ENCODE measurements at regions not wholly inside any gene's neighbourhood (a gene's known extent, or its start where the extent isn't known, plus 50 kb on each side); places are given as distances from the start of the nearest gene placed in this dataset.
"Not testable (repeated sequence)": the region's sequence is repeated elsewhere in the genome, so short reads cannot be mapped to it uniquely, and the experiment has no call there.

DNA sequence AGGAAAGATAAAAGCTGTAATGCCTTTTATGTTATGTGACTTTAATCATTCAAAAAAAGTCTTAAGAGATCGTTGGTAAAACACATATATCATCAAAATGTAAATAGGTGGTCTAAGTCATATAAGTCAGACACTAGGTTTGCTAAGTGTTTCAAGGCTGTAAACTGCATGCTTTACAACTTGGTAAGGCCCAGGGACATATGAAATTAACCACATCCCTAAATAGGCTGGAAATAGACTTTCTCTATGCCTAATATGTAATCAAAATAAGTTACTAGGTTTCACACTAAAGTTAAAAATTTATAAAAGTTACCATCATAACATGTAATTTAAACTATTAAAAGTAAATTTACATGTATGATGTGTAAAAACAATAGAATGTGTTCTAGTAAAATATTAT is 946.3 kb upstream of the LRATD1 start:
- H3K36me3 Mint-ChIP-seq (ENCODE audit: low read depth, unreplicated experiment): peaks cover 11% of the 10 kb centered on the region
- H3K27ac Mint-ChIP-seq (ENCODE audit: unreplicated experiment): no peak overlapping the region
- no peak for DNase-seq (ENCODE audit: low spot score)
- no peaks in the 10 kb centered on the region for H3K27me3 Mint-ChIP-seq (ENCODE audit: unreplicated experiment)
- no peak overlapping the region for H3K4me3 Mint-ChIP-seq (ENCODE audit: unreplicated experiment)
- peaks cover 9% of the 10 kb centered on the region for H3K9me3 Mint-ChIP-seq (ENCODE audit: unreplicated experiment)
- peaks cover 3% of the 10 kb centered on the region for H3K4me1 Mint-ChIP-seq (ENCODE audit: unreplicated experiment)
- TF ChIP-seq, protein P1, sequence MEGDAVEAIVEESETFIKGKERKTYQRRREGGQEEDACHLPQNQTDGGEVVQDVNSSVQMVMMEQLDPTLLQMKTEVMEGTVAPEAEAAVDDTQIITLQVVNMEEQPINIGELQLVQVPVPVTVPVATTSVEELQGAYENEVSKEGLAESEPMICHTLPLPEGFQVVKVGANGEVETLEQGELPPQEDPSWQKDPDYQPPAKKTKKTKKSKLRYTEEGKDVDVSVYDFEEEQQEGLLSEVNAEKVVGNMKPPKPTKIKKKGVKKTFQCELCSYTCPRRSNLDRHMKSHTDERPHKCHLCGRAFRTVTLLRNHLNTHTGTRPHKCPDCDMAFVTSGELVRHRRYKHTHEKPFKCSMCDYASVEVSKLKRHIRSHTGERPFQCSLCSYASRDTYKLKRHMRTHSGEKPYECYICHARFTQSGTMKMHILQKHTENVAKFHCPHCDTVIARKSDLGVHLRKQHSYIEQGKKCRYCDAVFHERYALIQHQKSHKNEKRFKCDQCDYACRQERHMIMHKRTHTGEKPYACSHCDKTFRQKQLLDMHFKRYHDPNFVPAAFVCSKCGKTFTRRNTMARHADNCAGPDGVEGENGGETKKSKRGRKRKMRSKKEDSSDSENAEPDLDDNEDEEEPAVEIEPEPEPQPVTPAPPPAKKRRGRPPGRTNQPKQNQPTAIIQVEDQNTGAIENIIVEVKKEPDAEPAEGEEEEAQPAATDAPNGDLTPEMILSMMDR (IDR thresholded peaks at IDR 0.05; ENCODE audit: unreplicated experiment): no peak

- H3K4me1 Mint-ChIP-seq (ENCODE audit: unreplicated experiment): no peaks in the 10 kb centered on the region
- no peak overlapping the region for H3K4me3 Mint-ChIP-seq (ENCODE audit: unreplicated experiment)
- H3K9me3 Mint-ChIP-seq (ENCODE audit: unreplicated experiment): no peaks in the 10 kb centered on the region
- no peak for DNase-seq (ENCODE audit: low spot score)
- H3K27me3 Mint-ChIP-seq (ENCODE audit: unreplicated experiment): no peaks in the 10 kb centered on the region
- H3K27ac Mint-ChIP-seq (ENCODE audit: unreplicated experiment): no peak overlapping the region
- TF ChIP-seq, protein P1 (IDR thresholded peaks at IDR 0.05; ENCODE audit: unreplicated experiment): no peak
- no peaks in the 10 kb centered on the region for H3K36me3 Mint-ChIP-seq (ENCODE audit: low read depth, unreplicated experiment)
These were observed 937.8 kb upstream of the LRATD1 start for GRCh38 chr2:13694673-13695072.

DNA sequence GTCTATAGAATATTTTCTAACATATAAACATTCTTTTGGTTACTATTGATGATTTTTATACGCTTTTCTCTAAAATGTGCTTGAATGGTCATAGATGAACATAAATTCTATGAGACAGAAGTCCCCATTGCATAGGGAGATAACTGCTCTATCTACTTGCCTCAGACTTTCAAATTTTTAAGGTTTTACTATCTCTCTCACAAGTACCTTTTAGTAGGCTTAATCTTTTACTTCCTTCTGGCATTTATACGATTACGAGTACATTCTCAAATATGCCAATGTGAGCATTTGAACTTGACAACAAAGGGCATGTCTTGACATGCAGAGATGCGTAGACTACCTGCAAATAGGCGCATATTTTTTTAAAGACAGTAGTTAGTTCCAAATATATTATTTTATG is 935.9 kb upstream of the LRATD1 start:
- H3K9me3 Mint-ChIP-seq (ENCODE audit: unreplicated experiment): no peaks in the 10 kb centered on the region
- H3K4me1 Mint-ChIP-seq (ENCODE audit: unreplicated experiment): no peaks in the 10 kb centered on the region
- no peaks in the 10 kb centered on the region for H3K36me3 Mint-ChIP-seq (ENCODE audit: low read depth, unreplicated experiment)
- no peak overlapping the region for H3K27ac Mint-ChIP-seq (ENCODE audit: unreplicated experiment)
- no peak for DNase-seq (ENCODE audit: low spot score)
- TF ChIP-seq, protein P1 (IDR thresholded peaks at IDR 0.05; ENCODE audit: unreplicated experiment): no peak
- no peak overlapping the region for H3K4me3 Mint-ChIP-seq (ENCODE audit: unreplicated experiment)
- no peaks in the 10 kb centered on the region for H3K27me3 Mint-ChIP-seq (ENCODE audit: unreplicated experiment)

- H3K4me1 Mint-ChIP-seq (ENCODE audit: unreplicated experiment): no peaks in the 10 kb centered on the region
- H3K36me3 Mint-ChIP-seq (ENCODE audit: low read depth, unreplicated experiment): no peaks in the 10 kb centered on the region
- H3K27me3 Mint-ChIP-seq (ENCODE audit: unreplicated experiment): no peaks in the 10 kb centered on the region
- DNase-seq (ENCODE audit: low spot score): no peak
- H3K4me3 Mint-ChIP-seq (ENCODE audit: unreplicated experiment): no peak overlapping the region
- H3K9me3 Mint-ChIP-seq (ENCODE audit: unreplicated experiment): no peaks in the 10 kb centered on the region
- no peak overlapping the region for H3K27ac Mint-ChIP-seq (ENCODE audit: unreplicated experiment)
- TF ChIP-seq, protein P1 (IDR thresholded peaks at IDR 0.05; ENCODE audit: unreplicated experiment): no peak
These were observed 933.7 kb upstream of the LRATD1 start for GRCh38 chr2:13698847-13699246.

DNA sequence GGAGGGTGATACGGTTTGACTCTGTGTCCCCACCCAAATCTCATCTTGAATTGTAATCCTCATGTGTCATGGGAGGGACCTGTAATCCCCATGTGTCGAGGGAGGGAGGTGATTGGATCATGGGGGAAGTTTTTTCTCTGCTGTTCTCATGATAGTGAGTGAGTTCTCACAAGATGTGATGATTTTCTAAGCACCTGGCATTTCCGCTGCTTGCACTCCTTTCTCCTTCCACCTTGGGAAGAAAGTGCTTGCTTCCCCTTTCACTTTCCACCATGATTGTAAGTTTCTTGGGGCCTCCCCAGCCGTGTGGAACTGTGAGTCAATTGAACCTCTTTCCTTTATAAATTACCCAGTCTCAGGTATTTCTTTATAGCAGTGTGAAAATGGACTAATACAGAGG is 932.6 kb upstream of the LRATD1 start:
- H3K4me1 Mint-ChIP-seq (ENCODE audit: unreplicated experiment); H3K9me3 Mint-ChIP-seq (ENCODE audit: unreplicated experiment); H3K36me3 Mint-ChIP-seq (ENCODE audit: low read depth, unreplicated experiment); H3K27me3 Mint-ChIP-seq (ENCODE audit: unreplicated experiment); H3K4me3 Mint-ChIP-seq (ENCODE audit: unreplicated experiment); DNase-seq (ENCODE audit: low spot score); H3K27ac Mint-ChIP-seq (ENCODE audit: unreplicated experiment): not testable (repeated sequence)

DNA sequence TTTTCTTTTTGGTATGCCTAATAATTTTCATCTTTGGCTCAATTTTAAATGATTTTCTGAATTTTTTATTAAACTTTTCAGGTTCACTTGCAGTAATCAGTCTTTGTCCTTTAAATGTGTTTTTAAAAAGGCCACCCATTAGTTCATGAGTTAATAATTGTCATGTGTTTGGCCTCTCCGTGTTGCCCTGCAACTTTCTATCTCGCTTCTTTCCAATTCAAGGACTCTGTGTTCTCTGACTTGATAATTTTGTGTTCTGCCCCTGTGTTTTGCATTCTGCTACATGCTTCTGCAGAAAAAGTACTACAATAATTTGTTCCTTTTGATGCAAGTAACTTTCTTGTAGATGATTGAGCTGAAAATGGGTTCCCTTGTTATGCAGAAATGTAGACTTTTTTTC is 921.4 kb upstream of the LRATD1 start:
- Mint-ChIP-seq H3K27ac (ENCODE audit: unreplicated experiment) (no peak overlapping the region), H3K36me3 (ENCODE audit: low read depth, unreplicated experiment) (no peaks in the 10 kb centered on the region), H3K4me3 (ENCODE audit: unreplicated experiment) (no peak overlapping the region), H3K4me1 (ENCODE audit: unreplicated experiment) (peaks cover 3% of the 10 kb centered on the region), H3K27me3 (ENCODE audit: unreplicated experiment) (no peaks in the 10 kb centered on the region), H3K9me3 (ENCODE audit: unreplicated experiment) (no peaks in the 10 kb centered on the region)
- TF ChIP-seq, protein P1 (IDR thresholded peaks at IDR 0.05; ENCODE audit: unreplicated experiment): no peak
- no peak for DNase-seq (ENCODE audit: low spot score)
